Smooth muscle cell (in vitro differentiated cells): ENCODE measurements at regions not wholly inside any gene's neighbourhood (a gene's known extent, or its start where the extent isn't known, plus 50 kb on each side); places are given as distances from the start of the nearest gene placed in this dataset.

Source experiments
- DNase-seq: peaks from one replicate; lab custom pipeline; 2025; ENCODE audit not compliant: unreplicated experiment; lab: John Stamatoyannopoulos, UW
- H2AFZ ChIP-seq: fragments of 200-600 bp; sonication (generic); 2 replicates; pipeline ENCODE4 v1.6.0; 2016; ENCODE audit warnings: antibody characterized with exemption, low read depth, mild to moderate bottlenecking
- H3F3A ChIP-seq: fragments of 200-600 bp; sonication (generic); 2 replicates; pipeline ENCODE4 v1.6.0; 2017; ENCODE audit warnings: antibody characterized with exemption, low read depth
- H3K27ac ChIP-seq: fragments of 200-600 bp; sonication (generic); 2 replicates; pipeline ENCODE4 v1.5.1; 2016; ENCODE audit warnings: low read depth, mild to moderate bottlenecking
- H3K27me3 ChIP-seq: fragments of 200-600 bp; sonication (generic); 2 replicates; pipeline ENCODE4 v1.6.1; 2016; ENCODE audit warnings: low read depth, mild to moderate bottlenecking
- H3K36me3 ChIP-seq: fragments of 200-600 bp; sonication (generic); 2 replicates; pipeline ENCODE4 v1.5.1; 2016; ENCODE audit warnings: low read depth
- H3K4me1 ChIP-seq: fragments of 200-600 bp; sonication (generic); 2 replicates; pipeline ENCODE4 v1.5.1; 2016; ENCODE audit warnings: low read depth
- H3K4me2 ChIP-seq: fragments of 200-600 bp; sonication (generic); 2 replicates; pipeline ENCODE4 v1.6.0; 2016; ENCODE audit warnings: mild to moderate bottlenecking
- H3K4me3 ChIP-seq: fragments of 200-600 bp; sonication (generic); 2 replicates; pipeline ENCODE4 v1.5.1; 2016; ENCODE audit warnings: mild to moderate bottlenecking
- H3K79me2 ChIP-seq: fragments of 200-600 bp; sonication (generic); 2 replicates; pipeline ENCODE4 v1.6.0; 2016; ENCODE audit warnings: low read depth, mild to moderate bottlenecking
- H3K9ac ChIP-seq: fragments of 200-600 bp; sonication (generic); 2 replicates; pipeline ENCODE4 v1.6.0; 2016; ENCODE audit warnings: low read depth
- H3K9me3 ChIP-seq: fragments of 200-600 bp; sonication (generic); replicated peaks from 2 replicates; pipeline ENCODE4 v1.5.1; 2016; ENCODE audit warnings: low read depth
- H4K20me1 ChIP-seq: fragments of 200-600 bp; sonication (generic); 2 replicates; pipeline ENCODE4 v1.6.0; 2016; ENCODE audit warnings: low read depth
- WGBS: methylation state at CpG from one replicate; pipeline ENCODE4 v1.1.7; 2016; ENCODE audit warnings: low lambda C conversion rate; 5-methylcytosine and 5-hydroxymethylcytosine counted together
- TF ChIP-seq, protein P1 (sequence below): fragments of 200-600 bp; sonication (generic); IDR thresholded peaks from 2 replicates; pipeline ENCODE4 v1.5.1; 2017; ENCODE audit warnings: borderline replicate concordance, mild to moderate bottlenecking, antibody characterized with exemption; ENCODE audit not compliant: insufficient read depth, poor library complexity, severe bottlenecking

DNA sequence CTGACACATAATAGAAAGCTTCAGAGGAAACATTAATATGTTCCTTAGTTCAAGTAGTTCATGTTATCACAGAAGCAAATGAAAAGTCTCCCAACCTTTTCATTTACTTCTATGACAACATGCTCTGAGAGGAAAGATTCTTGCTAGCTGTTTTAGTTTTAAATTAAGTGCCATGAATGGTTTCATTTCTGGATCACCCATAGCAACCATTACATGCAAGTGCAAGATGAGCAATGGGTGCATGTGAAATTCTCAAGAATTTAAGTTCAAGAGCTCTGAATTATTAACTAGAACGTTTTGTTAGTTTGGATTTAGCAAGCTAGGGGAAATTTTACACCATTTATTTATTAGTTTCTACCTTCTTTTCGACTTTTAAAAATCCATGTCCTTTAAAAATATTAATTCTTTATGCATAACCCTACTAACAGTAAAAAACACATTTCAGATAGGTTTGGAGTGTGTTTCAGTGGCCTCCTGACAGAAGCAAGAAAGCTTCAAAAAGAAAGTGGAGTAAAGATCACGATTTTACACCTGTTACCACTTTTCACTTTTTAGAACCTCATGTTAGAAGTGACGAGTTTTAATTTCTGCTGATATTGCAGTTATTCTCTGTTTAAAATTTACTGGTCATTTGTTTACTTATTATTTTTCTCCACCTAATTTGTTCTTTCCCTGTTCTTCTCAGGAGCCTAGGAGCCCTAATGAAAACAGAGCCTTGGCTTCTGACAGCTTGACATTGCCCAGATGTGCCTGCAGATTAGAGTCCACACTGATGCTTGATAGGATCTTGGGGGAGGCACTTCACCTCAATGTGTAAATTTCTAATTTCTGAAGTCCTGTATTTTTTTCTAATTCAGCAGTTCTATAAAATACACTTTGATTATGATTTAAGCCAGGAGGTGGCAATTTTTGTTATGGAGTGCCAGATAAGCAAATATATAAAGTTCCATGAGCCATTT, 995.3 kb upstream of the PHF14 start:
- no peaks in the 10 kb centered on the region for H4K20me1 ChIP-seq
- no peak overlapping the region for H3K9ac ChIP-seq
- no peaks in the 10 kb centered on the region for H3K9me3 ChIP-seq
- 72% methylated on average over 4 of the region's 4 CpGs for WGBS
- no peak overlapping the region for H3K4me2 ChIP-seq
- H3F3A ChIP-seq: no peaks in the 10 kb centered on the region
- no peak overlapping the region for H3K27ac ChIP-seq
- DNase-seq: no peak
- H3K79me2 ChIP-seq: no peaks in the 10 kb centered on the region
- no peak overlapping the region for H3K4me3 ChIP-seq
- no peaks in the 10 kb centered on the region for H3K4me1 ChIP-seq
- TF ChIP-seq, protein P1, sequence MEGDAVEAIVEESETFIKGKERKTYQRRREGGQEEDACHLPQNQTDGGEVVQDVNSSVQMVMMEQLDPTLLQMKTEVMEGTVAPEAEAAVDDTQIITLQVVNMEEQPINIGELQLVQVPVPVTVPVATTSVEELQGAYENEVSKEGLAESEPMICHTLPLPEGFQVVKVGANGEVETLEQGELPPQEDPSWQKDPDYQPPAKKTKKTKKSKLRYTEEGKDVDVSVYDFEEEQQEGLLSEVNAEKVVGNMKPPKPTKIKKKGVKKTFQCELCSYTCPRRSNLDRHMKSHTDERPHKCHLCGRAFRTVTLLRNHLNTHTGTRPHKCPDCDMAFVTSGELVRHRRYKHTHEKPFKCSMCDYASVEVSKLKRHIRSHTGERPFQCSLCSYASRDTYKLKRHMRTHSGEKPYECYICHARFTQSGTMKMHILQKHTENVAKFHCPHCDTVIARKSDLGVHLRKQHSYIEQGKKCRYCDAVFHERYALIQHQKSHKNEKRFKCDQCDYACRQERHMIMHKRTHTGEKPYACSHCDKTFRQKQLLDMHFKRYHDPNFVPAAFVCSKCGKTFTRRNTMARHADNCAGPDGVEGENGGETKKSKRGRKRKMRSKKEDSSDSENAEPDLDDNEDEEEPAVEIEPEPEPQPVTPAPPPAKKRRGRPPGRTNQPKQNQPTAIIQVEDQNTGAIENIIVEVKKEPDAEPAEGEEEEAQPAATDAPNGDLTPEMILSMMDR: no peak
- no peaks in the 10 kb centered on the region for H3K36me3 ChIP-seq
- H2AFZ ChIP-seq: no peak overlapping the region
- H3K27me3 ChIP-seq: no peaks in the 10 kb centered on the region

GRCh38 chr7:9981742-9982349, 991.8 kb upstream of the PHF14 start:
- WGBS: 0% methylated on average over 2 of the region's 2 CpGs
- Histone ChIP-seq H2AFZ (no peak overlapping the region), H3K9me3 (no peaks in the 10 kb centered on the region), H3K4me1 (no peaks in the 10 kb centered on the region), H3F3A (no peaks in the 10 kb centered on the region), H3K4me3 (no peak overlapping the region), H4K20me1 (no peaks in the 10 kb centered on the region), H3K4me2 (no peak overlapping the region), H3K79me2 (no peaks in the 10 kb centered on the region), H3K27me3 (no peaks in the 10 kb centered on the region), H3K9ac (no peak overlapping the region), H3K36me3 (no peaks in the 10 kb centered on the region), H3K27ac (no peak overlapping the region)
- no peak for DNase-seq
- TF ChIP-seq, protein P1: no peak

DNA sequence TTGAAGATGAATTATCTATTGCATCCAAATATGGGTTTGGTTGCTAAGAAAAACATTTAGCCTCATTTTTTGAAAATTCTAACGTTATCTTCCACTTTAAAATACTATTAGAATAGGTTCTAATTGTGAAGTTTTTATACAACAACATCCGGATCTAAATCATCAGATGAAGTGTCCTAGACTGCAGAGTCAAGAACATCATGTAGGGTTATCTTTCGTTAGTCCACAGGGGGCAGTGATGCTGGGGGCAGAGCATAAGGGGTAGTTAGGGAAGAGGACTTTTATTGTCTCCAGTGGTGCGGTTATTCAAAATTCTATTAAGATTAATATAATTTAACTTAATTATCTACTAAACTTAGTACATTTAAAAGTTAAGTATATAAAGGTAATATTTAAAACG, 990.6 kb upstream of the PHF14 start:
- TF ChIP-seq, protein P1: no peak
- Histone ChIP-seq H3K4me1 (no peaks in the 10 kb centered on the region), H3K79me2 (no peaks in the 10 kb centered on the region), H3K27ac (no peak overlapping the region), H3K9me3 (peaks cover 2% of the 10 kb centered on the region), H3K4me3 (no peak overlapping the region), H3K9ac (no peak overlapping the region), H3F3A (no peaks in the 10 kb centered on the region), H4K20me1 (no peaks in the 10 kb centered on the region), H3K27me3 (no peaks in the 10 kb centered on the region), H3K36me3 (no peaks in the 10 kb centered on the region), H3K4me2 (no peak overlapping the region), H2AFZ (no peak overlapping the region)
- no peak for DNase-seq
- 78% methylated on average over 5 of the region's 5 CpGs for WGBS
